GM19043 (cell line): ENCODE measurements at regions not wholly inside any gene's neighbourhood (a gene's known extent, or its start where the extent isn't known, plus 50 kb on each side); places are given as distances from the start of the nearest gene placed in this dataset.

Experiments used
- ATAC-seq: cut with Tn5 transposase; IDR thresholded peaks from one replicate; pipeline ENCODE4 v1.9.1; 2021; ENCODE audit warnings: low read depth; ENCODE audit not compliant: unreplicated experiment

- ATAC-seq = no peak
These were observed 136.1 kb downstream of the RWDD3 start for GRCh38 chr1:95369985-95370690.

GRCh38 chr1:95370691-95371562 is 136.9 kb downstream of the RWDD3 start:
- no peak for ATAC-seq

GRCh38 chr1:95371666-95372282 is 137.8 kb downstream of the RWDD3 start:
- no peak for ATAC-seq

GRCh38 chr1:95375174-95375573 is 141.2 kb downstream of the RWDD3 start:
- ATAC-seq = no peak

- no peak for ATAC-seq
These were observed 146.9 kb downstream of the RWDD3 start for GRCh38 chr1:95380909-95381308.

GRCh38 chr1:95382000-95382786 is 148.2 kb downstream of the RWDD3 start:
- ATAC-seq = no peak

GRCh38 chr1:95383111-95383510 is 149.1 kb downstream of the RWDD3 start:
- no peak for ATAC-seq

GRCh38 chr1:95384567-95384966 is 150.6 kb downstream of the RWDD3 start:
- ATAC-seq = no peak

GRCh38 chr1:95386371-95386770 is 152.4 kb downstream of the RWDD3 start:
- no peak for ATAC-seq

- ATAC-seq = no peak
These were observed 152.9 kb downstream of the RWDD3 start for GRCh38 chr1:95386915-95387314.

GRCh38 chr1:95388031-95388430 is 154.0 kb downstream of the RWDD3 start:
- ATAC-seq = no peak

GRCh38 chr1:95393434-95393833 is 159.4 kb downstream of the RWDD3 start:
- no peak for ATAC-seq

GRCh38 chr1:95396557-95396956 is 162.5 kb downstream of the RWDD3 start:
- ATAC-seq = no peak

GRCh38 chr1:95402780-95403179 is 168.8 kb downstream of the RWDD3 start:
- ATAC-seq = no peak

GRCh38 chr1:95406279-95406678 is 172.3 kb downstream of the RWDD3 start:
- no peak for ATAC-seq

- no peak for ATAC-seq
These were observed 173.3 kb downstream of the RWDD3 start for GRCh38 chr1:95407131-95407885.

- no peak for ATAC-seq
These were observed 173.9 kb downstream of the RWDD3 start for GRCh38 chr1:95407886-95408291.

- ATAC-seq = no peak
These were observed 174.6 kb downstream of the RWDD3 start for GRCh38 chr1:95408507-95409136.

- ATAC-seq = no peak
These were observed 175.3 kb downstream of the RWDD3 start for GRCh38 chr1:95409276-95409675.
